GM21576 (cell line): ENCODE measurements at regions not wholly inside any gene's neighbourhood (a gene's known extent, or its start where the extent isn't known, plus 50 kb on each side); places are given as distances from the start of the nearest gene placed in this dataset.
"Not testable (repeated sequence)": the region's sequence is repeated elsewhere in the genome, so short reads cannot be mapped to it uniquely, and the experiment has no call there.

Source experiments
- ATAC-seq: cut with Tn5 transposase; IDR thresholded peaks from one replicate; pipeline ENCODE4 v1.9.1; 2021; ENCODE audit warnings: mild to moderate bottlenecking, moderate library complexity; ENCODE audit not compliant: unreplicated experiment

DNA sequence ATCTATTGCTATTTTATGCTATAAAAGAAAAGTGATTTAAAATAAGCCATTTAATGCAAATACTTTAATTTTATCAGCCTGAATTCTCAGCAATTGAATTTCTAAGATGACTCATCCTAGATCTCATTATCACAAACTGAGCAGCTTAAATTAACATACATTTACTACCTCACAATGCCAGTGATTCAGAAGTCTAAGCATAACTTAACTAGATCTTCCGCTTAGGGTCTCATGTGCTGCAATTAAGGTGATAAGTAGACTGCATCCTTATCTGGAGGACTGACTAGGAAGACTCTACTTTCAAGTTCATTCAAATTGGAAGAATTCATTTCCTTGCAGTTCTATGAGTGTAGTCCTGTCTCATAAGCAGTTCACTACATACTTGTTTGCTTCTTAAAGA is 286.6 kb downstream of the COL11A1 start:
- ATAC-seq: no peak

- no peak for ATAC-seq
These were observed 307.9 kb downstream of the COL11A1 start for GRCh38 chr1:102800406-102800805.

DNA sequence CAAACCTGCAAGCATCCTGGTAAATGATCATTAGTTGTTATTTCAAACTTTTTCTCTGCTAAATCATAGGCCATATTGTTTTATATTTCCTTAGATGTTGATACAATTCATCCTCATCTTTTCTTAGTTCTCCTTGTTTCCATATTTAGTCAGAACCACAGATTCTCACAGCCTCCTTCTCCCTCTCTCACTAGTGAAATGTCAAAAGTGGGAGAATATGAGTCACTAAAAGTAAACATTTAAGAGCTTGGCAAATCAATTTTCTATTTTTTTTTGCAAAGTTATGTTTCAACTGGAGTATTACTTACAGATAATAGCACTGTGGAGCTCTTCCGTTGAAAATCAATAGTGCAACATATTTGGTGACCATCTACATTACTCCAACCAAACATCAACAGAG is 308.8 kb downstream of the COL11A1 start:
- no peak for ATAC-seq

- ATAC-seq: no peak
These were observed 309.6 kb downstream of the COL11A1 start for GRCh38 chr1:102798718-102799117.

- ATAC-seq: no peak
These were observed 311.9 kb downstream of the COL11A1 start for GRCh38 chr1:102796429-102796828.

- no peak for ATAC-seq
These were observed 317.3 kb downstream of the COL11A1 start for GRCh38 chr1:102790997-102791396.

GRCh38 chr1:102789951-102790350 is 318.4 kb downstream of the COL11A1 start:
- not testable (repeated sequence) for ATAC-seq

DNA sequence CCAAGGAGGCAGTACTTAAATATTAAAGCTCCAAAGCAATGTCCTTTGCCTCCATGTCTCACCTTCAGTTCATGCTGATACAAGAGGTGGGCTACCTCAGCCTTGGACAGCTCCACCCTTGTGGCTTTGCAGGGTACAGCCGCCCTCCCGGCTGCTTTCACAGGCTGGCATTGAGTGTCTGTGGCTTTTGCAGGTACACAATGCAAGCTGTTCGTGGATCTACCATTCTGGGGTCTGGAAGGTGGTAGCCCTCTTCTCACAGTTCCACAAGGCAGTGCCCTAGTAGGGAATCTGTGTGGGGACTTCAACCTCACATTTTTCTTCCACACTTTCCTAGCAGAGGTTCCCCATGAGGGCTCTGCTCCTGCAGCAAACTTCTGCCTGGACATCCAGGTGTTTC is 324.8 kb downstream of the COL11A1 start:
- no peak for ATAC-seq

DNA sequence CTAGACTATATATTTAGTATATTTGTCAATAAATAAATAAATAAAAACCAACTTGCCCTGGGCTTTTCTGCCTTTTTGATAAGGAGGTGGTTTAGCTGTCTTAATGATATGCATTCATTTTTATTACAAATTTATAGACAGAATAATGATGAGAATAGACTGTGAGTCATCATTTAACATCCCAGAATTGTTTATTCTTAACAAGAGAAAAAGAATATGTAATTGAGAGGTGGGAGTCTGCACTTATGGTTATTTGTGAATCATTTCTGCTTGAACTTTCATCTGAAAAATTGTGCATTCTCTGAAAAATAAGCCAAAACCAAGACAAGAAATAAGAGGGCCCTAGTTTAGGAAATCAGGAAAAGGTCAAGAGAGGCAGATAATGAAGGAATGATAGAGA is 326.2 kb downstream of the COL11A1 start:
- ATAC-seq: no peak

GRCh38 chr1:102776071-102776470 is 332.3 kb downstream of the COL11A1 start:
- ATAC-seq: no peak

DNA sequence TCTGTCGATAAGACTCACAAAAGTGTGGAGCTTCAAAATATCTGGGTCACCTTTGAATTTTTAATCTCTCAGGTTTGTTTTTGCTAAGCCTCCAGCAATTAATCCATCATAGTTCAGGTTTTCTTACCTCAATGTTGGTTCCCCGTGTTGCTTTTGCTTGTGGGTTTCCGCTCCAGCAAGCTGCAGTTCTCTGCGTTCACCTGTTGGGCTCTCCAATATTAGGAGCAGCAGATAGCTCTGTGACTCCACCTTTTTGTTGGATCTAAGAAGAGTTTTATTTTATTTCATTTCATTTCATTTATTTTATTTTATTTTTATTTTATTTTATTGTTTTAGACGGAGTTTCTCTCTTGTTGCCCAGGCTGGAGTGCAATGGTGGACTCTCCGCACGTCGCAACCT is 335.5 kb downstream of the COL11A1 start:
- ATAC-seq: no peak

DNA sequence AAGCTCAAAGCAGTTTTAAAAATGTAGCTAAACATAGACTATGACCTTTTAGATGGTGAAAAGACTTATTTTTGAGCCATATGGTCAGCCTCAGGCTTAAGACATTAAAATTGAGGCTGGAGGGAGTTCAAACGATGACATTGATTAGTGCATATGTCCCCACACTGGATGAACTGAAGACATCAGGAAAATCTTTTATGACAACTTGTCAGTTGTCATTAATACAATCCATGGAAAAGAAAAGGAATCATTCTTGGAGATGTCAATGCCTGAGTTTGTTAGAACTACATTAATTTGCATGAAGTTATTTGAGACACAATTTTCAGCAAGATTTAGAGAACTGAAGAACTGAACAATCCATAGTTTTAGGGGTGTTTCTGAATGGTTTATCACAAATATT is 349.9 kb downstream of the COL11A1 start:
- no peak for ATAC-seq

DNA sequence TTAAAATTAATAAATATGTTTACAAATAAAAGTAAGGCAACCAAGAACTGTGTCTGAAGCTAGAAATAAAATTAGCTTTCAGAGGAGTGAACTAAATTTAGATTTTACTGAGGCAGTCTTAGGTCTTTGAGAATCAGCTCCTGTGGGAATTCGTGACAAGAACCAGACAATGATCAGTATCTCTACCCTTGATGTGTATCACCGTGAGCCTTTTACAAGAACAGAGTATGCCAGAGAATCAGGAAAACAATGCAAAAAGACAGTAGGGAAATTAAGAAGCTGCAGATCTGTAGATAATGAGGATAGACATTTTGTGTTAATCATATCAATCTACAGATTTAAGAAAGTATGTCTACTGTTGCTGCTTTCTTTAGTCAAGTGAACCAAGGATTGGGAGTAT is 351.0 kb downstream of the COL11A1 start:
- no peak for ATAC-seq

- no peak for ATAC-seq
These were observed 357.2 kb downstream of the COL11A1 start for GRCh38 chr1:102751111-102751510.

- no peak for ATAC-seq
These were observed 365.9 kb downstream of the COL11A1 start for GRCh38 chr1:102742426-102742825.

DNA sequence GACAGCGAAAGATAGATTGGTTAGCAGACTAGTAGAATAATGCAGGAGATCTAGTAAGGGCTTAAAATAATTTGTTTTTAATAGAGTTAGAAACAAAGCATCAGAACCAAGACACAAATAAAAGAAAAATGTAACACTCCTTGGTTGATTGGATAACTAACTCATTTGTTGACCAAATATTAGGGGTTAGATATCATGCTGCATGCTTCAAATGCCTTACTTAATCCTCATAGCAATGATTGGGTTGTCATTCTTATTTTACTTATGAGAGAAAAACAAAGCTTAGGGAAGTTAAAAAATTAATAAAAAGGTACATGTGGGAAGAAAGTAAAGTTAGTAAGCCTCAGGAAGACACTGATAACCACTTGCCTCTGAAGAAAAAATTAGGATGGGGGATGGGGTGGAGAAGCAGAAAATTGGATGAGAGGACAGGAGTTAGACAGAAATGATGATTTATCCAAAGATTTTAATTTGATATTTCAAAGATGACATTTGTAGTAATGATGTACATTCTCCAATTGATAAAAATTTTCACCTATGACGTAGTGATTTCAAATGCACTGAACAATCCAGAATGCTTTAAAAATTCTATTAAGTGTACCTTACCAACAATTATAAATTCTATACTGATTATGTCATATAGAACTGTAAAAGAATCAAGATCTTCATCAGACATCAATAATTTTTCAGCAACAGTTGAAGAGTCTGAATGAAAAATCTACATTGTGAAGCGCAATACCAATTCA is 374.7 kb downstream of the COL11A1 start:
- no peak for ATAC-seq

DNA sequence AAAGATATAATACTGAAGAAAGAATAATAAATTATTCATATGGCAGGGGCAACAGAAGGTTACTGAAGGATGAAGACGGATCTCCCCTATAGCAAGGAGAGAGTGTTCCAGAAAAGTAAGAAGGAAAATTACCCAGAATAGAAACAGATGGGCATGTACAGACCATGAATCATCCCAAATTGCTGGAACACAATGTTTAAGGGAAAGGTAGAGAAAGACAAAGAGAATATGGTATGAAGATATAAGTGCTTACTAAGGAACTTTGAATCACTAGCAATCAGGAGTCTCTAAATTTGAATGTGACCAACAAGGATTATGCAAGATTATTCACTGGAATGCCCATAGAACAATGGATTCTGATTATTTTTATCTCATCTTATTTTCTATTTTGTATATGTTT is 375.4 kb downstream of the COL11A1 start:
- no peak for ATAC-seq

GRCh38 chr1:102726417-102726816 is 381.9 kb downstream of the COL11A1 start:
- ATAC-seq: no peak

DNA sequence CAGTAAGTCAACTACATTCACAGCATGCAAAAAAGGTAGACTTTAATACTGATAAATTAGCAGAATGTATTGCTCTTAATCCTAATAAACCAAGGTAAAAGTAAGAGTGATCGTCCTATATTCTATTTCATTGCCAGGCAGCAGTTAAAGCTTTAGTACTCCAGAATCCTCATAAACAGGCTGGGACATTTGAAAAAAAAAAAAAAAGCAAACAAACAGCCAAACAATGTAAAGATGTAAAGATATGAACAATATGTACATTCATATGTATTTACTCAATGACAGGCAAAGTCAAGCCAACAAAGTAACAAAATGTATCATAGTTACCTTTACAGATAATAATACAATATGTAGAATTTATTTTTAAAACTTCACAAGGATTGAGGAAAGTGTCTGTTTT is 383.6 kb downstream of the COL11A1 start:
- ATAC-seq: no peak

DNA sequence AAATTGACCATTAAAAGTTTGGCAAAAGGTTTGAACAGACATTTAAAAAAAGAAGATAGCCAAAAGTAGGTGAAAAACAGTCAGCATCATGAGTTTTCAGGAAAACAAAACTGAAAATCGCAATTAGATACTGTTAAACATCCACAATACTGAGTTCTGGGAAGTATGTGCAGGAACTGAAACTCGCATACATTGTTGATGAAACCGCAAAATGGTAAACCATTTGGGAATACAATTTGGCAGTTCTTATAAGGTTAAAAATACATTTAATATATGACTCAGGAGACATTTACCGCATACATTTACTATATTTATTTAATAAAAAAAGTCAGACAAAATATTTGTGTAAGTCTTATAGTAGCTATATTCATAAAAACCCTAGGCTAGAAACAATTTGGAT is 393.2 kb downstream of the COL11A1 start:
- no peak for ATAC-seq

- no peak for ATAC-seq
These were observed 408.8 kb downstream of the COL11A1 start for GRCh38 chr1:102699524-102699923.

DNA sequence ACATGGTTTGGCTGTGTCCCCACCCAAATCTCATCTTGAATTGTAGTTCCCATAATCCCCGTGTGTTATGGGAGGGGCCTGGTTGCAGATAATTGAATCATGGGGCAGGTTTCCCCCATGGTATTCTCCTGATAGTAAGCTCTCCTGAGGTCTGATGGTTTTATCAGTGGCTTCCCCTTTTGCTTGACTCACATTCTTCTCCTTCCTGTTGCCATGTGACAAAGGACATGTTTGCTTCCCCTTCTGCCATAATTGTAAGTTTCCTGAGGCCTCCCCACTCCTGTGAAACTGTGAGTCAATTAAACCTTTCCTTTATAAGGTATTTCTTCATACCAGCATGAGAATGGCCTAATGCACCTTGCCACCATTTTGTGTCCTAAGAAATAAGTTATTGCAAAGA is 415.0 kb downstream of the COL11A1 start:
- ATAC-seq: no peak

DNA sequence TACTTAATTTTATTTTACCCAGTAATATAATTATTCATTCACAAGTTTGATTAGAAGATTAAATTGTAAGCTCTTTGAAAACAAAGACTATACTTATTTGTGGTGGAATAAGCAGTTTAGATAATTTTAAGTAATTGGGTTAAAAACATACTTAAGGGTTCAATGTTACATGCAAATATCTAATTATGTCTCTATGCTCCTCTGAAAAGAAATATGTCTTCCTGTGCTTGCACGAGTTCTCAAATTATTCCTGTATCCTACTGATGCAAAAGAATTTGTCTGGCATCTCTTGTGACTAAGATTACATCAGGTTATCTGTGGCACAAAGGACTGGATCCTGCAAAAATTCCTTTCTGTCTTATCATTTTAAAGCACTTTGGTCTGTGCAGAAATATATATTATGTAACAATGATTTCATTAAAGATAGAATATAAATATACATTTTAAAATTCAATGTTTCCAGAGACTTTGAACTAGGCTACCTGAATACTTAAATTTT is 416.7 kb downstream of the COL11A1 start:
- ATAC-seq: no peak
